ENCODE measurements at regions not wholly inside any gene's neighbourhood (a gene's known extent, or its start where the extent isn't known, plus 50 kb on each side); places are given as distances from the start of the nearest gene placed in this dataset.

DNA sequence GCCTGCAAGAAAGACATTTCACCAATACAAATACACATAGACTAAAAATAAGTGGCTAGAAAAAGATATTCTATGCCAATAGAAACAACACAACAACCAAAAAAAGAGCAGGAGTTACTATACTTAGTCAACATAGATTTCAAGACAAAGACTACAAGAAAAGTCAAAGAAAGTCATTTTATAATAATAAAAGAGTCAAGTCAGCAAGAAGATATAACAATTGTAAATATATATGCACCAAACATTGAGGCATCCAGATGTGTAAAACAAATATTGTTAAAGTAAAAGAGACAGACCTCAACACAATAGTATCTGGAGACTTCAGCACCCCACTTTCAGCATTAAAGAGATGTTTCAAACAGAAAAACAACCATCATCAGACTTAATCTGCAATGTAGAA, 104.6 kb downstream of the AMY1C start:
- intact Hi-C loops (cut with DNase I), result no loop called here
- H3K4me1 ChIP-seq, result no peaks in the 10 kb centered on the region
- no peak overlapping the region for H3K27ac ChIP-seq
- H3K9me3 ChIP-seq, result no peaks in the 10 kb centered on the region
- DNase-seq (ENCODE audit: low spot score in 2 of 2), result no peak
- no peaks in the 10 kb centered on the region for H3K36me3 ChIP-seq
- no peak overlapping the region for H3K4me3 ChIP-seq
- TF ChIP-seq CTCF (IDR thresholded peaks at IDR 0.05), result no peak
- no peaks in the 10 kb centered on the region for H3K27me3 ChIP-seq

DNA sequence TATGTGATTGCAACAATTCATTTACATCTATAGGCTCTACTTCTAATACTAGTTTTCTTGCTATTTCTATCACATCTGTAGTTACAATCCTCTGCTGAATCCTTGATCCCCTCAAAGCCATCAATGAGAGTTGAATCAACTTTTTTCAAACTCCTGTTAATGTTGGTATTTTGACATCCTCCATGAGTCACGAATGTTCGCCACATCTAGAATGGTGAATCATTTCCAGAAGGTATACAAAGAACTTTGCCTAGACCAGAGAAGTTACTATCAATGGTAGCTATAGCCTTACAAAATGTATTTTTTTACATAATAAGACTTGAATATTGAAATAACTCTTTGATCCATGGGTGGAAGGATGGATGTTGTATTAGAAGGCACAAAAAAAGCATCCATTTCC, 110.0 kb downstream of the AMY1C start:
- Histone ChIP-seq H3K9me3 (no peaks in the 10 kb centered on the region), H3K4me3 (no peak overlapping the region), H3K4me1 (no peaks in the 10 kb centered on the region), H3K36me3 (no peaks in the 10 kb centered on the region), H3K27me3 (no peaks in the 10 kb centered on the region), H3K27ac (no peak overlapping the region)
- no peak for DNase-seq (ENCODE audit: low spot score in 2 of 2)
- intact Hi-C loops (cut with DNase I), result no loop called here
- no peak for TF ChIP-seq CTCF (IDR thresholded peaks at IDR 0.05)

- no peaks in the 10 kb centered on the region for H3K4me1 ChIP-seq
These were observed 149.1 kb downstream of the AMY1C start for GRCh38 chr1:103898576-103899345.

GRCh38 chr1:103900005-103900404, 150.3 kb downstream of the AMY1C start:
- H3K27ac ChIP-seq, result no peak overlapping the region
- no peak for TF ChIP-seq CTCF (IDR thresholded peaks at IDR 0.05)

More at GRCh38 chr1:103898576-103899345, 149.1 kb downstream of the AMY1C start:
- no peaks in the 10 kb centered on the region for H3K9me3 ChIP-seq
- H3K27ac ChIP-seq, result no peak overlapping the region
- DNase-seq (ENCODE audit: low spot score in 2 of 2), result no peak
- no peak overlapping the region for H3K4me3 ChIP-seq
- intact Hi-C loops (cut with DNase I), result no loop called here
- no peaks in the 10 kb centered on the region for H3K36me3 ChIP-seq
- no peak for TF ChIP-seq CTCF (IDR thresholded peaks at IDR 0.05)
- no peaks in the 10 kb centered on the region for H3K27me3 ChIP-seq

DNA sequence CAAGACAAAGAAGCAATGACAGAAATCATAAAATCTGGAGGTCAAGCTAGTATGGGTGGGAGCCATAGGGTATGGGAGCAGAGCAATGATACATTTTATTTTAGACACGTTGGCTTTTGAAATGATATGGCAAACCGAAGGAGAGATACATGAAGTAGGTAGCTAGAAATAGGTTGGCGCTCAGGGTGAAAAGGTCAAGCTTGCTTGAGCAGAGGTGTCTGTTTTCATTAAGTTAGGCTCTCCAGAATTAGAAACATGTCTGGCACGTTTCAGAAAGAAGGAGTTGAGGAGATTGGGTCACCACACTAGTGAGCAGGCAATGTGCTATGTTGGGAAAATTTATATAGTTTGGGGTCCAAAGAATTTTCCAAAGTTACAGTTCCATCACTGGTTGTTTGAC, 151.4 kb downstream of the AMY1C start:
- no peaks in the 10 kb centered on the region for H3K27me3 ChIP-seq

More at GRCh38 chr1:103900005-103900404, 150.3 kb downstream of the AMY1C start:
- intact Hi-C loops (cut with DNase I), result no loop called here
- DNase-seq (ENCODE audit: low spot score in 2 of 2), result no peak
- Histone ChIP-seq H3K36me3 (no peaks in the 10 kb centered on the region), H3K4me1 (no peaks in the 10 kb centered on the region), H3K4me3 (no peak overlapping the region), H3K27me3 (no peaks in the 10 kb centered on the region), H3K9me3 (no peaks in the 10 kb centered on the region)

More for the DNA sequence above, 151.4 kb downstream of the AMY1C start:
- no peaks in the 10 kb centered on the region for H3K9me3 ChIP-seq
- no peaks in the 10 kb centered on the region for H3K36me3 ChIP-seq
- no peaks in the 10 kb centered on the region for H3K4me1 ChIP-seq
- DNase-seq (ENCODE audit: low spot score in 2 of 2), result no peak
- H3K4me3 ChIP-seq, result no peak overlapping the region
- TF ChIP-seq CTCF (IDR thresholded peaks at IDR 0.05), result no peak
- intact Hi-C loops (cut with DNase I), result no loop called here
- no peak overlapping the region for H3K27ac ChIP-seq
